ENCODE measurements at regions not wholly inside any gene's neighbourhood (a gene's known extent, or its start where the extent isn't known, plus 50 kb on each side); places are given as distances from the start of the nearest gene placed in this dataset.

DNA sequence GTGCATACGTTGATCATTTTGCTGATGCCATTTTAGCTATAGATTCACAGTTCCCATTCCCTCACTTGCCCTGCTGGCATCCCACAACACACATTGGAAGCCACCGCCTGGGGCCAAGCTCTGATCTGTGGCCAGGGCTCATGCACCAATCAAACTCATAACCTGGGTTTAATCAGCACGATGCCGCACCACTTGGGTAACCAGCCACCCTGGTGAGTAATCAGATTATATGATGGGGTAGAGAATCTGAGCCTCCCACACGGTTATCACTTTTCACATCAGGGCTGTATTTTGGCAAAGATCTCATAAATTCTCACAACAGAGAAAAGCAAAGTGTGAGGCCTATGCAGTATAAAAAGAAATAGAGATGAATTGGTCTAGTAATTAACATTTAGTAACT, 66.0 kb upstream of the TNFRSF19 start:
- TF ChIP-seq EZH2phosphoT487 (IDR thresholded peaks at IDR 0.05; ENCODE audit: insufficient read depth, low read depth): no peak
- no peak for TF ChIP-seq EZH2 (IDR thresholded peaks at IDR 0.05; ENCODE audit: insufficient read depth, poor library complexity, severe bottlenecking)

Data from GM23248 (cell line).